HL-60 (cell line): ENCODE measurements at regions not wholly inside any gene's neighbourhood (a gene's known extent, or its start where the extent isn't known, plus 50 kb on each side); places are given as distances from the start of the nearest gene placed in this dataset.
"Not testable (repeated sequence)": the region's sequence is repeated elsewhere in the genome, so short reads cannot be mapped to it uniquely, and the experiment has no call there.

ENCODE experiments used
- DNase-seq, 2 experiments: peaks; one replicate each; pipeline ENCODE4 v3.0.0-alpha.2; 2010 to 2020; ENCODE audit warnings: low read depth in 1 of 2, low spot score in 1 of 2
- H3K27ac ChIP-seq: fragments of 250-450 bp; sonication (Bioruptor Pico); replicated peaks from 2 replicates; pipeline ENCODE4 v1.5.1; 2020; ENCODE audit warnings: mild to moderate bottlenecking, moderate library complexity
- H3K27me3 ChIP-seq: fragments of 250-450 bp; sonication (Bioruptor Pico); 2 replicates; pipeline ENCODE4 v1.5.1; 2021; ENCODE audit warnings: mild to moderate bottlenecking, moderate library complexity; ENCODE audit not compliant: insufficient read depth, poor library complexity, severe bottlenecking
- H3K4me3 ChIP-seq: replicated peaks from 2 replicates; pipeline ENCODE4 v1.5.1; 2011; ENCODE audit warnings: mild to moderate bottlenecking, control low read depth, low read length; ENCODE audit not compliant: insufficient read depth
- CTCF ChIP-seq: IDR thresholded peaks from one replicate; pipeline ENCODE4 v1.5.1; 2011; ENCODE audit warnings: low read length, control low read depth, inconsistent platforms; ENCODE audit not compliant: insufficient read depth
- GABPA ChIP-seq: IDR thresholded peaks from 2 replicates; pipeline ENCODE4 v1.6.1; 2012; ENCODE audit warnings: low read depth
- POLR2AphosphoS5 ChIP-seq: IDR thresholded peaks from 2 replicates; pipeline ENCODE4 v1.6.1; 2012; ENCODE audit warnings: low read depth
- REST ChIP-seq: IDR thresholded peaks from 2 replicates; pipeline ENCODE4 v1.6.1; 2012; ENCODE audit warnings: low read depth; ENCODE audit not compliant: insufficient replicate concordance
- SPI1 ChIP-seq: IDR thresholded peaks from 2 replicates; pipeline ENCODE4 v1.6.1; 2012; ENCODE audit warnings: low read depth, mild to moderate bottlenecking, borderline replicate concordance

- Histone ChIP-seq H3K4me3 (no peak overlapping the region), H3K27ac (no peak overlapping the region), H3K27me3 (peaks cover 2% of the 10 kb centered on the region)
- TF ChIP-seq SPI1 (no peak), POLR2AphosphoS5 (no peak), GABPA (no peak), REST (no peak), CTCF (no peak)
- no peak for DNase-seq
Observed at GRCh38 chr13:23105051-23105450, 75.7 kb upstream of the SGCG start.

GRCh38 chr13:23107665-23108064, 73.1 kb upstream of the SGCG start:
- DNase-seq = no peak
- H3K4me3 ChIP-seq = no peak overlapping the region
- TF ChIP-seq POLR2AphosphoS5 (no peak), REST (no peak), GABPA (no peak), CTCF (no peak), SPI1 (no peak)
- no peak overlapping the region for H3K27ac ChIP-seq
- peaks cover 2% of the 10 kb centered on the region for H3K27me3 ChIP-seq

- TF ChIP-seq CTCF = no peak
- no peak for TF ChIP-seq GABPA
- no peak for TF ChIP-seq REST
- TF ChIP-seq POLR2AphosphoS5 = no peak
- TF ChIP-seq SPI1 = no peak
- H3K4me3 ChIP-seq = no peak overlapping the region
- DNase-seq = no peak
- H3K27ac ChIP-seq = no peak overlapping the region
- no peaks in the 10 kb centered on the region for H3K27me3 ChIP-seq
Observed at GRCh38 chr13:23119131-23119530, 61.6 kb upstream of the SGCG start.

GRCh38 chr13:23127540-23127939, 53.2 kb upstream of the SGCG start:
- not testable (repeated sequence) for H3K4me3 ChIP-seq, H3K27ac ChIP-seq, H3K27me3 ChIP-seq, DNase-seq
